Hypothalamus (tissue), 51 donors: ENCODE measurements at regions not wholly inside any gene's neighbourhood (a gene's known extent, or its start where the extent isn't known, plus 50 kb on each side); places are given as distances from the start of the nearest gene placed in this dataset.

ENCODE experiments used
- DNase-seq, 51 donors: peaks; one replicate each; lab custom pipeline; 2025; lab: John Stamatoyannopoulos, UW

DNA sequence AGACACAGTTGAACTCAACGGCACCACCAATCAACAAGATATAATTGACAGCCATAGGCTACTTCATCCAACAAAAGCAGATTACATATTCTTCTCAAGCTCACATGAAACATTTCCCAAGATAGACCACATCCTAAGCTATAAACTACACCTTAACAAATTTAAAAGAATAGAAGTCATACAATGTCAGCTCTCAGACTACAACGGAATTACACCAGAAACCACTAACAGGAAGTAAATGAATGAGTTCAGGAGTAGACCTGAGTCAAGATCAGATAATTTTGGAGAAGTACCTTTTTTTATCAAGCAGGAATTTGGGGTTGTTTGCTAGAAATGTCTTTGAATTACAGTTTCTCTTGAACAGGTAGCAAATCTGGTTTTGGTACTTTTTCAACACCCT, 237.8 kb downstream of the TBX18 start:
- DNase-seq: no peak

DNA sequence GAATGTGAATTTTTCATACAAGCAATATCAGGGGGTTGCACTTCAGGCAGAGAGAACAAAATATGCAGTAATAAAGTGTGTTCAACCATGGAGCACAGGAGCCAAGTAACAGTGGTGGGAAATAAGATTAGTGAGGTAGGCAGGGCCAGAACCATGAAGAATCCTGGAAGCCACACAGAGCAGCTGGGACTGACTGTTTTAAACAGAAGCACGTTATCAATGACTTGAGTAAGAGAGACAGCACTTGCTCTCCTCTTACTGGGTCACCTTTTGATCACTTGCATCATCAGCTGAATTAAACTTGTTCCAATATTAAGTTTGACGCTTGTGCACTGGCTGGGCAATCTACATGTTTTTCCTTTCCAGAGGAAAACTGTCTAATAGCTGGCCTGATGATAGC, 238.5 kb downstream of the TBX18 start:
- DNase-seq: no peak

DNA sequence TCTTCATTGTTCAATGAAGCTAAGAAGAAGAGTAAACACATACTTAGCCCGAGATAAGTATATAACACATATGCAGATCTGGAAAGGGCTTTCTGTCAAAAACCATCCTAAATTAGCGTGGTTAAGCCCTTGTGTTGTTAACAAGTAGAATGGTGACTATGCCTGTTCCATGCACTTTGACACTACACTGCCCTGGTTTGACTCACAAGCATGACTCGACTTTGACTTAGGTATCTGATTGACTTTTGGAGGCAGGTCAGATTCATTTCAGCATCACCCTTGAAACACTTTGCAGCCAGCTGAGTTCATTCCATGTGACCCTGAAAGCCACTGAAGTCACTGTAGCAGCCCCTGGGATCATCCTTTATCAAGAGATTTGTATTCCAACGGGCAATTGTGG, 239.8 kb downstream of the TBX18 start:
- no peak for DNase-seq

DNA sequence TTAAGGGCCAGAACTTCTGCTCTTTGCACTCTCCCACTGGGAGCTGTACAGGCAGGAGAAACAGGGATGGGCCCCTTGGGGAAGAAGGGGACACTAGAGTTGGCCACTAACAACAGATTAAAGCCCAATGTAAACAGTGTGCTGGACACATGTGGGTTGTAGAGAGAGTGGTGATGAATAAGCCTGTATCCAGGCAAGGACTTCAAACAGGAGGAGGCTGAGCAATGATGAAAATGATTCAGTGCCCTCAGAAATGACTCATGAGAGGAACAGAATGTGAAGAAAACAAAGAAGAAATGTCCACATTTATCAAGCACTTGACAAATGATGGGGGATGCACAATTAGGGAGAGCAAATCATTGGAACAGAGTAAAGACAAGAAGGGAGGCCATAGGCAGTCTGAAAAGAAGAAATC, 242.3 kb downstream of the TBX18 start:
- no peak for DNase-seq

DNA sequence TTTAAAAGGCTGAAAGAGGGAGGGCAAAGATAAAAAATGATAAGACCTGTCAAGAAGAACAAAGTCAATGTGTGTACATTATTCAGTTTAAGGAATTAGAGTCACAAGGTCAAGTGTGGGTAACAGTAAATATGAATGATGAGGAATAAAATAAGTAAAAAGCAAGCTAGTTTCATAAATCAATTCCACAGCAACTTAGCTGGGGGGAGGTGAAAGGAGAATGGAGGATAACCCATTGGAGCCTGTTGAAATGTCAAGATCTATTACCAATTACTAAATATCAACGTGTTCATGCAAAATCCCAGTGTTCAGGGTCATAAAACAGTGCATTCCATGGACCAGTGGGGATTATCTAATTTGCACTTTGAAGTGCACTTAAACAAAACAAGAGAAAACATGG, 242.9 kb downstream of the TBX18 start:
- DNase-seq: no peak

DNA sequence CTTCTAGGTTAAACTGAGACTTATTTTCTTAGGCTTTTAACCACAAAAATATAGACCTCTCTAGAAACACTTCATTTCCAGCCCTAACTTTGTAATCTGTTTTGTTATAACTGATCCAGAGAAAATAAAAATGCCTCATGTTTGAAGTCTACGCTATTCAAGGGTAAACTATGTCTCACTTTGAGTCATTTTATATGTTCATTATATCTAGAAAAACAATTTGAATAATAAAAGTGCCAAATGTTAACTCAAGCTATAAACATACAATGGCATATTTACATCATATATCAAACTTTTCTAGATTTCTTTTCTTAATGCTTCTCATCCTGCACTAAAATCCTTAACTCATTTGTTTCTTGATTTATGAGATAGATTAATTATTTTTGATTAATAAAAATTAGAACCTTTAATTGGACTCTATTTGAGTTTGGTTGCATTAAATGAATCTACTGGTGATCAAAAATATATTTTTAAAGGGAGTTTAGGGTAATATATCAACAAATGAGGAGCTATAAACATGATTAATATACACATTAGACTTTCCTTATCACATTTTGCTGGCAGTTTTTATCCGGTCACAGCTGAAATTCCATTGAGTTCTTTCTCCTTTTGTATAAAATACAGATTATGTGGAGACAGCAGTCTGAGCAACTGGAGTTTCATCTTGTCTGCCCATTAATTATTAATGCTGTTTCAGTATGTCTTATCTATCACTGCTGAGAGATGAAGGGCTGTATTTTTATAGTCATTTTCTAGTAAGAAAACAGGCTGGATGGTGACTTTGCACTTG, 246.5 kb downstream of the TBX18 start:
- DNase-seq: no peak

DNA sequence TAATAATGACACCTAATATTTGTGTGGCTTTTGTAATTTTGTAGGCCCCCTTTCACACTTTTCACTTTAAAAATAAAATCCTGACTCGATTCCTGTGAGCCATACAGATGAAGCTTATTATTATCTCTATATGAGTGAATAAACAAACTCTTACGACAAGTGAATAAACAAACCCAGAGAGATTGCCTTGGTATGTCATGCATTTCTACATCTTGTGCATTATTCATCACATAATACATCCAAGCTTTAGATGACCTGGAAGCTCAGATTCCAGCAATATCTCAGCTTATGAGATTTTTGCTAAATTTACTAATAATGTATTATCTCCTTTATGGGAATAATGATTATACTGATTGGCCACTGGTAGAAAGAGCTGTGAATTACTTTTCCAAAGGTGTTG, 248.2 kb downstream of the TBX18 start:
- DNase-seq: no peak

DNA sequence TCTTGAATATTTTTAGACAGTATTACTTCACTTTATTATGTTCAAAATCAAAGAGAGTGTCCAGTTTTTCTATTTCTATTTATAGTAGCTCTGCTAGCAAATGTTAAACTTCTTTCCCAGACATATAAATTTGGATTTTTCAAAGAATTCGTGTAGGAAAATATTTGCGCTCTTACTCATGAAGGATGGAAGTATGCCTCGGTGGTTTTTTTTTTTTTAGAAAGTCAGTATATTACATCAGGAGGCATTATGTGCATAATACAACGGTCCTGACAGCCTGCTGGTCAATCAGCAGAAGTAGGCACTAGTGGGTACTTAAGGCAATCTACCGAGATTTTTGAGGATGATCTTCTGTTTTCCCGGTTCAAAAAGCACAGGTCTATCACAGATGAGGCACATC, 249.3 kb downstream of the TBX18 start:
- no peak for DNase-seq

DNA sequence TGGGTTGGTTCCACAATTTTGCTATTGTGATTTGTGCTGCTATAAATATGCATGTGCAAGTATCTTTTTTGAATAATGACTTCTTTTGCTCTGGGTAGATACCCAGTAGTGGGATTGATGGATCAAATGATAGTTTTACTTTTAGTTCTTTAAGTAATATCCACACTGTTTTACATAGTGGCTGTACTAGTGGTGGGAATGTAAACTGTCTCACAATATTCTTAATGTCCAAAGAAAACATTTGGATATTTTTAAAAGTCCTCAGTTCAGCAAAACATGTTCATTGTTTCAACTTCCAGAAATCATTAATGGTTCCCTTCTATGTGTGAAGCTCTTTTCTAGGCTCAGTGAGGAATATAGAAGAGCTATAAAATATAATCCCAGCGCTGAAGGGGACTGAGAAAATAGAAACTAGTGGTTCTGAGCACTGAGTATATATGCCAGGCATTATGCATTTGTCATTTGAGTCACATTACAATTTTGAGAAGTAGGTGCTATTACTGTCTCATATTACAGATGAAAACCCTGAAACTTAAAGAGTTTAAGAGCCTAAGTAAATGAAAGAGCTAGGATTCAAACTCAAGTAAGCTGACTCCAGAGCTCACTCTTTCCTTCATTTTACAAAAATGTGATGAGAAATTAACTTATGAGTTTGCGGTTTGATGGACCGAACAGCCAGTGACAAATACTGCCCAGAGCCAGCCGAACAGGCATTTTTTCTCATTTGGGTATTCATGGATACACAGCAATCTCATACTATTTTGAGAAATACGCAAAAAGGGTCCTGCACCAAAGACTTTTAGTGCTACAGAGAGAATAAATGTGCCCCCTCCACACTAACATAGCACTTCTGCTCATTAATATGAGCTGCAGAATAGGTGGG, 250.1 kb downstream of the TBX18 start:
- DNase-seq: no peak

DNA sequence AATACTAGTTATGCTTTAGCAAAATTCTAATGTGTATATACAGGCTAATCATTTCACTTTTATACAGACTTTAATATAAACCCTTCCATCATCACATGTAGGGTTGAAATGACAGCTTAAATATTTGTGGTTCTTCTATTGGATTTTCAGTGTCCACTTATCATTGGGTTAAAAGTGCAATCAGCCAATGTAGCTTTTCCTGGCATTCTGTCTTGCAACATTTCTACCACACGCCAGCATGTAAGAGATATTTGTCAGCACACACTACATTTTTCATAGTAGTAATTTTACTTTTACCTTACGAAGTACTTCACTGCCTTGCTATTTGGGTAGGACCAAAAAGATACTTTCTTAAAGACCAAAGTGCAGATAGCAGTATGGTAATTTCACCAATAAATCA, 252.0 kb downstream of the TBX18 start:
- no peak for DNase-seq

DNA sequence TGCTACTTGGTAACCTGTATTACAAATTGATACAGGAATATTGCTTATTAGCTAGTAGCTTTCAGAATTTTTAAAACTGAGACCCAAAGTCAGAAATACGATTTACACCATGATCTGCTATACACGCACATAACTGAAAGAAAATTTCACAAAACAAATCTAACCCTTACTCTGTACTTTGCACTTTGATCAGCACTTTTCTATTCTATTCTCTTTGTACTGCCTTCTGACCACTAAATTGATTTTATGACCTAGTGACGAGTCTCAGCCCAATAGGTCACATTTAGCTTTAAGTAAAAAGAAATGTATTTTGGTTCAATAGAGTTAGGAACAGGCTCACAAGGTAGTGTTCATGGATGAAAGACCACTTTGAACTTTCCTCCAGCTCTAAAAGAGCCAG, 252.5 kb downstream of the TBX18 start:
- DNase-seq: no peak

DNA sequence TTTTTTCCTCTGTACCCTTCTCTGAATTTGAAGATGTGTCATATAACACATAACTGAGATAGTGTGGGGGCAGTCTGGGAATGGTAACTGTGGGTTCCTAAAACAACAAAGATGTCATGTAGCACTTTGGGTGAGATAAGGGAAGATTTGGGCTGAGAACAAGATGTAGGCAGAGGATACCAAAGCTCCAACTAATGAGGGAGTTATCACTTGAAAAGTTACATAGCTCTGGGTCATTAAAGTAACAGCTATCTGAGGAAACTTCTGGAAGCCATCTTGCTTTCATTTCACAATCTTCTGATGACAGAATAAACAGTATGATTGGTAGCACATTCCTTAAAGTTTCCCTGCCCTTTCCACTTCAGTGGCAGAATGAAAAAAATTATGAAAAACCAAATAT, 255.4 kb downstream of the TBX18 start:
- no peak for DNase-seq

DNA sequence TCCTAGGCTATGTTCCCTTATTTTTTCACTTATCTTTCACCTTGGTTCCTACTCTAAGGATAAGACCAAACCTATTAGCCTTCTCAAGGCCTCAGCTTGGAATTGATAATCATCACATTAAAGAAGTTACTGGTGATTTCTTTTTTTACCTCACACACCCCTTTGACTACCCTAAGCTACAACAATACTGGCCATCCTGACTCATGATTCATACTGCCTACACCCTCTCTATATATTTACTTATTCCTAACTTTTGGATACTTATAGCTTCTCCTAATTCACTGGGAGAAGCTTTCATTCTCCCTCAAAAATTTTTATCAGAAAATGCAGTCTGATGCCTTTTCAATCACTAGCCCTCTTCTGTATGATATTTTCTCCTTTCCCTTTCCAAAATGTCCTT, 256.1 kb downstream of the TBX18 start:
- DNase-seq: no peak

DNA sequence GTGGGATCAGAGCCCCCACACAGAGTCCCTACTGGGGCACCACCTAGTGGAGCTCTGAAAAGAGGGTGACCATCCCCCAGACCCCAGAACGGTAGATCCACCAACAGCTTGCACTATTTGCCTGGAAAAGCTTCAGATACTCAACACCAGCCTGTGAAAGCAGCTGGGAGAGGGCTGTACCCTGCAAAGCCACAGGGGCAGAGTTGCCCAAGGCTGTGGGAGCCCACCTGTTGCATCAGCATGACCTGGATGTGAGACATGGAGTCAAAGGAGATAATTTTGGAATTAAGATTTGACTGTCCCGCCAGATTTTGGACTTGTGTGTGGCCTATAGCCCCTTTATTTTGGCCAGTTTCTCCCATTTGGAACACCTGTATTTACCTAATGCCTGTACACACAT, 260.4 kb downstream of the TBX18 start:
- DNase-seq: no peak

DNA sequence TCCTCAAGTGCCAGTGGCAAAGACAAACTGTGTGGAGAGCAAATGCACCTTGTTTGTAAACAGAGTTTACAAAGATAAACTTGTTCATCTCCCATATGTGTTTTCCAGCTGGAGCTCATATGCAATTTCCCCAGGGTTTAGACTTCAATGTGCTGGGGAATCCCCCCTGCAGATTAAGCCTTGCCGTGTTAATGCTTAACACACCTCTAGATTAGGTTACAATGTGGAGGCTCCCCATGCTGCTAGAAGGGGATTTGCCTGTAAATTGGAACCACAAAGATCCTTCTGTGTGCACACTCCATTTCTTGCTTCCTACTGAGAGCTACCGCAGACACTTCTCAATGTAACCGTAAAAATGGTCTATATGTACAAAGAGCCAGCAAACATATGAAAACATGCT, 263.1 kb downstream of the TBX18 start:
- no peak for DNase-seq

DNA sequence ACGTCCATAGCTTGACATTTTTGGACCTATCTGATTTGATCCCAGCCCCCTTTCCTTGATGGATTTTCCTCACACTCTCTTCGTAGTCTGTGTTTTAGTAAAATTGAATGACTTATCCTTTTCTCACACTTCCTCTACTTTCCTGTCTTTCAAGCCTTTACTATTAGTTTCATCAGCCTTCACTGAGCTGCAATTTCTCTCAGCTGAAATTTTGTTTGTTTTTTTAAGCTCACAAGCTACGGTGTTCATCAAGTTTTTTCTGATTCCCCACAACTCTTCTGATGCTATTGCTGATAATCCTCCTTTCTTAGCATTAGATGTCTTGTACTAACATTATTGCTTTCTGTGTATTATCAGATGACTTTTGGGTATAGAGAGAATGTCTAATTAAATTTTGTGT, 263.7 kb downstream of the TBX18 start:
- no peak for DNase-seq

DNA sequence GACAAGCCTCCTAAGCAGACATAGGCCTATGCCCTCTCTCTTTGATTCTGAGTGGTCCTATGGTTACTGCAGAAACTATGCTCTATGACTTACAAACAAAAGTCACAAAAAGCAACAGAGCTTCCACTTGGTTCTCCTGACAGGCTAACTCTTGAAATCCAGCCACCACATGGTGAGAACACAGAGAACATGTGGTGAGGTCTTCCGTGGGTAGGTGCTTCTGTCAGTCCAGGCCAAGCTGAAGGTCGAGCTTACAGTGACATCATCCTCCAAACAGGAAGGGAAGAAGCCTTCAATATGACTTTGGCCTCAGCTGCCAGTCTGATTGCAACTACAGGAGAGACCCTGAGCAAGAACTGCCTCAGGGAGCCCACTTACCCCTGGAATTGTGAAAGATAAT, 265.5 kb downstream of the TBX18 start:
- no peak for DNase-seq

DNA sequence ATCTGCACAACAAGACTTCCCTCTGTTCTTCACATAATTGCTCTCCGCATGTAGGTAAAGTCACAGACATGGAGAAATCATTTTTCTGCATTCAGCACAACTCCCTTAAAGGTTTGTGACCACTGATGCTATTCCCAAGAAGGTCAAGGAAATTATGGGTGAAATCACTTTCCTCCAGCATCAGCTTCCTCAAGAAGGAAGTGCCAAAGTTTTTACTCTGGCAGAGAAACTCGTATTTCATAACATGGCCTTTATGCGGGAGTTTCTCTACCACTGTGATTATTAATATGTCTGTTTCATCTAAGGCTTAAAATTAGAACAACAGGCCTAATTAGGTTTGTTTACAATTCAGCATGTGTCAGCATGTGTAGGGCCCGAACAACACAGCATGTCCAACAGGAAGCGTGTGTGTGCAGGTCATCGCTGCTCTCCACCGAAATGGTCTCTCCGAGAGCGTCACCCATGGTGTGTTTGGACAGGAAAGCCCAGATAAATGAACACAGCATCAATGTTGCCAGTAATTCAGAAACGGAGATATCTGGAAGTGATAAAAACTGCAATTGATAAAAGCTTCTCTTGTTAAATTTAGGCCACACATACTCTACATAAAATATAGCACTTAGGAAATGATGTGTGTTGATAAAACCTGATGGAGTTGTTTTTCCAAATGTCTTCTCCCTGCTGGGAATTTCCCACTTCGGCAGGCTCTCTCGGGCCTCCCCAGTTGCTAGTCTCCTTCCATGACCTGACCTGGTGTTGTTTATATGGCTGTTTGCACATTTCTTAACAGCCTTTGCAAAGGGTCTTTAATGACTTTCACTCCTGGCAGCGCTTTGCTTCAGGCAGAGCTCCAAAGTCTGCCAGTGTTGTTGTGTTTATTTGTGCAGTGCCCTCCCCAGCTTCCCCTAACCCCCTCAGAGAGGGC, 265.1 kb upstream of the CEP162 start:
- no peak for DNase-seq

DNA sequence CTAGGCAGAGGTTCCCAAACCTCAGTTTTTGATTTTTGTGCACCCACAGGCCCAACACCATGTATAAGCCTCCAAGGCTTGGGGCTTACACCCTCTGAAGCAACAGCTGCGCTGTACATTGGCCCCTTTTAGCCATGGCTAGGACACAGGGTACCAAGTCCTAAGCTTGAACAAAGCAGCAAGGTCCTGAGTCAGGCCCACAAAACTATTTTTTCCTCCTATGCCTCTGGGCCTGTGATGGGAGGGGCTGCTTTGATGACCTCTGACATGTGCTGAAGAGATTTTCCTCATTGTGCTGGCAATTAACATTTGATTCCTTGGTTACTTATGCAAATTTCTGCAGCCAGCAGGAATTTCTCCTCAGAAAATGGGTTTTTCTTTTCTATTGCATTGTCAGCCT, 262.2 kb upstream of the CEP162 start:
- DNase-seq: no peak

DNA sequence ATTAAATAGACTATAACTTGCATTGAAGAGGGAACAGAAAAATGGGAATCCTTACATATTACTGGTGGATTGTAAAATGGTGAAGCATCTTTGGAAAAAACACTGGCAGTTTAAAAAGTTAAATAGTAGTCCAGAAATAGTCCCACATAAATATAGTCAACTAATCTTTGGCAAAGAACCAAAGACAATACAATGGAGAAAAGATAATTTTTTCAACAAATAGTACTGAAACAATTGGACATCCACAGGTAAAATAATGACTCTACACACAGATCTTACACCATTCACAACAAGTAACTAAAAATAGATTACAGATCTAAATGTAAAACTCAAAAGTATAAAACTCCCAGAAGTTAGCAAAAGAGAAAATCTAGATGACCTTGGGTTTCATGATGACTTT, 259.1 kb upstream of the CEP162 start:
- DNase-seq: no peak

DNA sequence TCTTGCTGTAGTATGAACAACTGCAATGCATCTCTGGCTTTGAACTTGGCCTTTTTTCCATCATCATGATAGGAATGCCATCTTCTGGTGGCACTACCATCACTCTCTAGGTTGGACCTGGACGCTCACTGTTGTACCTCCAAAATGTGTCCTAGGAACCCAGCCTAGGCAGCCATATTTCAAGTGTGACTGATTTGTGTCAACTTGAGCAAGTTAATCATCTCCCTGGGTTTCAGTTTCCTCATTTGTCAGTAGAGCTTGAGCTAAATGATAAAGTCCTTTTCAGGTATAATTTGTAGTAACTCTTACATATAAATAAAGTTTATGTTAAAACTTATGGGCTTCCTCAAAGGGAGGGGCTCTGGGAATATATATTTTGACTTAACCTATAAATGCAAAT, 241.7 kb upstream of the CEP162 start:
- no peak for DNase-seq
